ENCODE measurements at regions not wholly inside any gene's neighbourhood (a gene's known extent, or its start where the extent isn't known, plus 50 kb on each side); places are given as distances from the start of the nearest gene placed in this dataset.

DNA sequence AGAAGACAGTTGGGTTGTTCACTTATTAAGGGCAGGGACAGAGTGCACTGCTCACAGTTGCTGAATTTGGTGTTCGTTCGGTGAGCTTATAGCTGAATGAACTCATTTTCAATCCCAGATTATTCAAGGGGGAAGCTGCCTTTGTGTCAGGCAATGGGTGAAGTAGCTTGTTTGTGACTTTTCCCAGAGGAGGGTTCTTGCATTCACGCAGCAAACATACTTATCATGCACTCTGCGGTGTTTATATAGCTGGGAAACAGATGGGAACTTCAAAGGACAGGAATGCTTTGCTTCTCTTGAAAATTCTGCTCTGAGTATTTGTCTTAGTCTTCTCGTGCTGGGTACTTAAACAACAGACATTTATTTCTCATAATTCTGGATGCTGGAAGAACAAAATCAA lies 64.7 kb upstream of the ABCA1 start:
- no peak for TF ChIP-seq PRMT5 (CRISPR knock-in tag; IDR thresholded peaks at IDR 0.05)
- TF ChIP-seq, protein P1, sequence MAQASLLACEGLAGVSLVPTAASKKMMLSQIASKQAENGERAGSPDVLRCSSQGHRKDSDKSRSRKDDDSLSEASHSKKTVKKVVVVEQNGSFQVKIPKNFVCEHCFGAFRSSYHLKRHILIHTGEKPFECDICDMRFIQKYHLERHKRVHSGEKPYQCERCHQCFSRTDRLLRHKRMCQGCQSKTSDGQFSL (CRISPR knock-in tag; IDR thresholded peaks at IDR 0.05), result no peak
- TF ChIP-seq, protein P1 (tag; IDR thresholded peaks at IDR 0.05), result no peak
- TF ChIP-seq, protein P2, sequence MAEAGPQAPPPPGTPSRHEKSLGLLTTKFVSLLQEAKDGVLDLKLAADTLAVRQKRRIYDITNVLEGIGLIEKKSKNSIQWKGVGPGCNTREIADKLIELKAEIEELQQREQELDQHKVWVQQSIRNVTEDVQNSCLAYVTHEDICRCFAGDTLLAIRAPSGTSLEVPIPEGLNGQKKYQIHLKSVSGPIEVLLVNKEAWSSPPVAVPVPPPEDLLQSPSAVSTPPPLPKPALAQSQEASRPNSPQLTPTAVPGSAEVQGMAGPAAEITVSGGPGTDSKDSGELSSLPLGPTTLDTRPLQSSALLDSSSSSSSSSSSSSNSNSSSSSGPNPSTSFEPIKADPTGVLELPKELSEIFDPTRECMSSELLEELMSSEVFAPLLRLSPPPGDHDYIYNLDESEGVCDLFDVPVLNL (CRISPR knock-in tag; IDR thresholded peaks at IDR 0.05; ENCODE audit: low read depth), result no peak
- TF ChIP-seq, protein P3, sequence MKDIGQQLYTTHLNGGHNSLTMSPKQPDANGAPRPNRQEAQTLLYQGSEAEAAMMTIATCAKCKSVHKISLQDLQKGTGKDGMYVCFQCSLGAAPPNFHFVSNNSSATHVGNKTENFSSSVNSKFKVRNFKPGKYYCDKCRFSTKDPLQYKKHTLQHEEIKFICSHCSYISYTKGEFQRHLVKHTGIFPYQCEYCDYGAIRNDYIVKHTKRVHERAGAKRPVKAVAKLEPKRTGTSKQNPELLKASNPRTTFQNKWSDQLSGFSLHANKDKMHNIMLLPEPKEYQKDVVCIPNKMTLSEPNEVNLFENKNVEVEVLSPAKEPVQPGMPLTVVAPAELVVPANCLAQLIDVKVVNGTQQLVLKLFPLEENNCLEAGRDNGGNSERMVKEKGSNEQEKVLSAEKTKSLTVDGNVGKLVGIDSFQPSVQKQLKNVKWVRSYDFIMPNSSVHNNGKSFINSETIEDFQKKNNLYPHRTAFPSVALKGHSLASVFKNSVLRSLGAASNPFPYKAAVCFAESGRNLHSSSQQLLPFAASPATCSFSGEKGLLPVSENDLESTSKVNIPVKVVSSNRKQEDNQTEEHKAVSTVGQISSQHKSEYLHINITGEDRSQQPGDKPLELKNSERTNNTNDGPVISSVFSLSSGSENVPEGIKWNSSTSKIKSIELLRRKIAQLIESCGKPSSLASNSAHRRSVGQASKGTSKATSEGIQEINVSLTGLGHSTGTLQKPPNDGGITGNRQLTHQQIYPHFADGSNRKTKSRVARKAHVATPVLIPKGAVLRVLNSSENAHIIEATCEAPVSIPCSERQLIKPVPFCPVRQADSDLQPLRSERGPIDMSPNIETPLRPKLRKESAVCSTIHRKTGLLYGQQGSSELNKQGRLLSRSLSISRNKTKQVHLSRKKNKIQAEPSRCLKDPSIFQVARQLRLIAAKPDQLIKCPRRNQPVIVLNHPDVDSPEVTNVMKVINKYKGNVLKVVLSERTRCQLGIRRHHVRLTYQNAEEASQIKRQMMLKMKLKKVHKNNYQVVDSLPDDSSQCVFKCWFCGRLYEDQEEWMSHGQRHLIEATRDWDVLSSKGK (CRISPR knock-in tag; IDR thresholded peaks at IDR 0.05), result no peak
- no peak for TF ChIP-seq ZFP36 (IDR thresholded peaks at IDR 0.05; ENCODE audit: low read depth, low read length, partially characterized antibody)
- TF ChIP-seq, protein P4, sequence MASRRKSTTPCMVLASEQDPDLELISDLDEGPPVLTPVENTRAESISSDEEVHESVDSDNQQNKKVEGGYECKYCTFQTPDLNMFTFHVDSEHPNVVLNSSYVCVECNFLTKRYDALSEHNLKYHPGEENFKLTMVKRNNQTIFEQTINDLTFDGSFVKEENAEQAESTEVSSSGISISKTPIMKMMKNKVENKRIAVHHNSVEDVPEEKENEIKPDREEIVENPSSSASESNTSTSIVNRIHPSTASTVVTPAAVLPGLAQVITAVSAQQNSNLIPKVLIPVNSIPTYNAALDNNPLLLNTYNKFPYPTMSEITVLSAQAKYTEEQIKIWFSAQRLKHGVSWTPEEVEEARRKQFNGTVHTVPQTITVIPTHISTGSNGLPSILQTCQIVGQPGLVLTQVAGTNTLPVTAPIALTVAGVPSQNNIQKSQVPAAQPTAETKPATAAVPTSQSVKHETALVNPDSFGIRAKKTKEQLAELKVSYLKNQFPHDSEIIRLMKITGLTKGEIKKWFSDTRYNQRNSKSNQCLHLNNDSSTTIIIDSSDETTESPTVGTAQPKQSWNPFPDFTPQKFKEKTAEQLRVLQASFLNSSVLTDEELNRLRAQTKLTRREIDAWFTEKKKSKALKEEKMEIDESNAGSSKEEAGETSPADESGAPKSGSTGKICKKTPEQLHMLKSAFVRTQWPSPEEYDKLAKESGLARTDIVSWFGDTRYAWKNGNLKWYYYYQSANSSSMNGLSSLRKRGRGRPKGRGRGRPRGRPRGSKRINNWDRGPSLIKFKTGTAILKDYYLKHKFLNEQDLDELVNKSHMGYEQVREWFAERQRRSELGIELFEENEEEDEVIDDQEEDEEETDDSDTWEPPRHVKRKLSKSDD (conservative IDR thresholded peaks at IDR 0.05; ENCODE audit: low read length), result no peak
- no peak for TF ChIP-seq MXI1 (IDR thresholded peaks at IDR 0.05; ENCODE audit: low read depth, low read length)
- TF ChIP-seq, protein P5, sequence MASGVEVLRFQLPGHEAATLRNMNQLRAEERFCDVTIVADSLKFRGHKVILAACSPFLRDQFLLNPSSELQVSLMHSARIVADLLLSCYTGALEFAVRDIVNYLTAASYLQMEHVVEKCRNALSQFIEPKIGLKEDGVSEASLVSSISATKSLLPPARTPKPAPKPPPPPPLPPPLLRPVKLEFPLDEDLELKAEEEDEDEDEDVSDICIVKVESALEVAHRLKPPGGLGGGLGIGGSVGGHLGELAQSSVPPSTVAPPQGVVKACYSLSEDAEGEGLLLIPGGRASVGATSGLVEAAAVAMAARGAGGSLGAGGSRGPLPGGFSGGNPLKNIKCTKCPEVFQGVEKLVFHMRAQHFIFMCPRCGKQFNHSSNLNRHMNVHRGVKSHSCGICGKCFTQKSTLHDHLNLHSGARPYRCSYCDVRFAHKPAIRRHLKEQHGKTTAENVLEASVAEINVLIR (CRISPR knock-in tag; IDR thresholded peaks at IDR 0.05), result no peak

Measured in K562 (cell line).